Osteoblast (primary cell): ENCODE measurements at regions not wholly inside any gene's neighbourhood (a gene's known extent, or its start where the extent isn't known, plus 50 kb on each side); places are given as distances from the start of the nearest gene placed in this dataset.

Source experiments
- DNase-seq: peaks from one replicate; pipeline ENCODE4 v3.0.0; 2011; ENCODE audit warnings: low spot score, mixed read lengths; ENCODE audit not compliant: insufficient read length; ENCODE audit errors: missing footprints
- H2AFZ ChIP-seq: 2 replicates; pipeline ENCODE4 v1.6.0; 2011; ENCODE audit warnings: mild to moderate bottlenecking, low read length
- H3K27ac ChIP-seq: 2 replicates; pipeline ENCODE4 v1.5.1; 2011; ENCODE audit warnings: mild to moderate bottlenecking, low read depth, low read length, moderate library complexity
- H3K27me3 ChIP-seq: 2 replicates; pipeline ENCODE4 v1.6.0; 2012; ENCODE audit warnings: mild to moderate bottlenecking, control low read depth, inconsistent platforms, low read length, moderate library complexity; ENCODE audit not compliant: insufficient read depth
- H3K36me3 ChIP-seq: 2 replicates; pipeline ENCODE4 v1.5.1; 2011; ENCODE audit warnings: mild to moderate bottlenecking, low read length, control low read depth, moderate library complexity; ENCODE audit not compliant: insufficient read depth
- H3K4me1 ChIP-seq: 2 replicates; pipeline ENCODE4 v1.5.1; 2011; ENCODE audit warnings: mild to moderate bottlenecking, low read length, control low read depth, moderate library complexity; ENCODE audit not compliant: insufficient read depth
- H3K4me2 ChIP-seq: 2 replicates; pipeline ENCODE4 v1.6.0; 2011; ENCODE audit warnings: mild to moderate bottlenecking, low read length; ENCODE audit not compliant: insufficient read depth
- H3K4me3 ChIP-seq: fragments of 200-600 bp; sonication (generic); 3 replicates; pipeline ENCODE4 v1.5.1; 2012; ENCODE audit warnings: mild to moderate bottlenecking, low read length, inconsistent platforms; ENCODE audit not compliant: insufficient read depth
- H3K79me2 ChIP-seq: 2 replicates; pipeline ENCODE4 v1.6.0; 2012; ENCODE audit warnings: mild to moderate bottlenecking, low read length, control low read depth, inconsistent platforms; ENCODE audit not compliant: insufficient read depth
- H3K9me3 ChIP-seq: 2 replicates; pipeline ENCODE4 v1.5.1; 2011; ENCODE audit warnings: low read depth, low read length, control low read depth
- H4K20me1 ChIP-seq: 2 replicates; pipeline ENCODE4 v1.6.0; 2012; ENCODE audit warnings: mild to moderate bottlenecking, low read length, control low read depth; ENCODE audit not compliant: insufficient read depth
- CTCF ChIP-seq: IDR thresholded peaks from 2 replicates; pipeline ENCODE4 v1.5.1; 2011; ENCODE audit warnings: mild to moderate bottlenecking, low read depth, low read length, moderate library complexity; ENCODE audit errors: extremely low read depth

- Histone ChIP-seq H3K9me3 (peaks cover 4% of the 10 kb centered on the region), H2AFZ (no peak overlapping the region), H3K4me2 (no peak overlapping the region), H3K27ac (no peak overlapping the region), H4K20me1 (no peaks in the 10 kb centered on the region), H3K79me2 (no peaks in the 10 kb centered on the region), H3K4me3 (no peak overlapping the region), H3K4me1 (no peaks in the 10 kb centered on the region), H3K36me3 (no peaks in the 10 kb centered on the region), H3K27me3 (no peaks in the 10 kb centered on the region)
- TF ChIP-seq CTCF: no peak
- DNase-seq: no peak
Measured at GRCh38 chr1:80520949-80521348, 1279.8 kb upstream of the ADGRL2 start.

DNA sequence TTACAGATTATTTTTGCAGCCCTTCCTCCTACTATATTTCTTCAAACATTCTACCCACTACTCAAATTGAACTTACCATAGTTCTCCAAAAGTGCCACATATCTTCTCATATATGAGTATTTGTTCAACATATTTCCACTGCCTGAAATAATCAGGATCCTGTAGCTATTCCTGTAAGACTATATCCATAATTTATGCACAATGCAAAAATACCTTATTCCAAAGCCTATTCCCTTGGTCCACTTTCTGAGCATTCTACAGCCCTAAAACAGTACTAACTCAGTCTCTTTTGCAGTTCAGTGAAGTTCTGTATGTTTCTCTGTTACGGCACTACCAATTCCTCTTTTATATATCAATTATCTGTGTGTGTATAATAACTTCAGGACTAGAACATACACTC, 1283.7 kb upstream of the ADGRL2 start:
- no peak overlapping the region for H3K4me3 ChIP-seq
- no peaks in the 10 kb centered on the region for H3K79me2 ChIP-seq
- H3K36me3 ChIP-seq: no peaks in the 10 kb centered on the region
- H3K27me3 ChIP-seq: no peaks in the 10 kb centered on the region
- no peak for DNase-seq
- no peaks in the 10 kb centered on the region for H3K4me1 ChIP-seq
- no peak for TF ChIP-seq CTCF
- no peak overlapping the region for H3K27ac ChIP-seq
- no peaks in the 10 kb centered on the region for H4K20me1 ChIP-seq
- H3K4me2 ChIP-seq: no peak overlapping the region
- peaks cover 4% of the 10 kb centered on the region for H3K9me3 ChIP-seq
- no peak overlapping the region for H2AFZ ChIP-seq

DNA sequence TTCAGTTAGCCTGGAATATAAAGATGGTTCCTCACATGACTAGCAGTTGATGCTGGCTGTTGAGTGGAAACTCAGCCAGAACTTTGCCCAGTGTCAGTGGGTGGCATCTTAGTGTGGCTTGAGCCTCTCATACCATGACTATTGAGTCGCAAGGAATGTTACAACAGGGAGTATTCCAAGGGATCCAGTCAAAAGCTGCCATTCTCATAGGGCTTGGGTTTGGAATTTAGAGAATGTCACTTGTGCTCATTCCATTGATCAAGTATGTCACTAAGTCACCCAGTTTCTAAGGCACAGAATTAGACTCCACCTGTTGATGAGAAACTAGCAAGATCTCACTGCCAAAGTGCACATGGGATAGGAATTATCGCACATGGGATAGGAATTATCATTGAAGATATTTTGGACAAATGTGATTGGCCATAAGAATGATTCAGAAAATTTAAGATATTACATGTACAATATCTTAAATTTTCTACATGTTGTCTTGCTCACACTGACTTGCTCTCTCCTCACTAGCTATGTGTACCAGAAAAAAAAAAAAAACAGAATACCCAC, 1290.7 kb upstream of the ADGRL2 start:
- Histone ChIP-seq H3K9me3 (no peaks in the 10 kb centered on the region), H3K79me2 (no peaks in the 10 kb centered on the region), H4K20me1 (no peaks in the 10 kb centered on the region), H3K27ac (no peak overlapping the region), H2AFZ (no peak overlapping the region), H3K4me1 (no peaks in the 10 kb centered on the region), H3K27me3 (no peaks in the 10 kb centered on the region), H3K36me3 (no peaks in the 10 kb centered on the region), H3K4me2 (no peak overlapping the region), H3K4me3 (no peak overlapping the region)
- no peak for DNase-seq
- no peak for TF ChIP-seq CTCF

- Histone ChIP-seq H3K36me3 (no peaks in the 10 kb centered on the region), H3K4me2 (no peak overlapping the region)
- no peak for TF ChIP-seq CTCF
Measured at GRCh38 chr1:80506216-80506615, 1294.5 kb upstream of the ADGRL2 start.

More at GRCh38 chr1:80506216-80506615, 1294.5 kb upstream of the ADGRL2 start:
- H2AFZ ChIP-seq: no peak overlapping the region
- no peak for DNase-seq
- no peaks in the 10 kb centered on the region for H4K20me1 ChIP-seq
- no peak overlapping the region for H3K4me3 ChIP-seq
- H3K27ac ChIP-seq: no peak overlapping the region
- H3K27me3 ChIP-seq: no peaks in the 10 kb centered on the region
- H3K4me1 ChIP-seq: no peaks in the 10 kb centered on the region
- H3K9me3 ChIP-seq: no peaks in the 10 kb centered on the region
- H3K79me2 ChIP-seq: no peaks in the 10 kb centered on the region
